ENCODE measurements at regions not wholly inside any gene's neighbourhood (a gene's known extent, or its start where the extent isn't known, plus 50 kb on each side); places are given as distances from the start of the nearest gene placed in this dataset.

DNA sequence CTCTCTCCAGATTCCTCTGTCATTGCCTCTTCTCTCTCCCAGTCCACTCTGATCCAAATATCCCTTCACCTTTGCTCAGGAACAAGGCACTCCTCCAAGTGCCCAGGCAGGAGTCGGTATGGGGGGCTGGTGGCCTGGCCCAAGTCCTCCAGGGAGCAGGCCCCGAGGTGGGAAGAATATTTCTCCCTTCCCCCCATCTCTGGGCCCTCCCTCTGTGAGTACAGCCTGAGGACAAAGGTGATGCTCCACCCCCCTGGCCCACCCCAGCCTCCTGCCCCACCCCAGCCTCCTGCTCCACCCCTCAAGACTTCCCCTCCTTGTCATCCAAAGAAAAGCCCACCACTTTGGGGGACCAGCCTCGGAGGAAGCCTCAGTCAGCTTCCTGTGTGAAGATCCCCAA is 96.9 kb downstream of the NCR2 start:
- no peaks in the 10 kb centered on the region for H3K36me3 ChIP-seq
- peaks cover 0 to 14% (median 5%) of the 10 kb centered on the region in 4 donors for H3K27me3 ChIP-seq
- no peaks in the 10 kb centered on the region for H3K9me3 ChIP-seq
- DNase-seq (no peak), ATAC-seq (ENCODE audit: low FRiP score in 2 of 2) (no peak)
- peaks cover 14 to 19% (median 18%) of the 10 kb centered on the region in 4 donors for H3K4me1 ChIP-seq
- TF ChIP-seq CTCF (IDR thresholded peaks at IDR 0.05) (no peak), POLR2A (IDR thresholded peaks at IDR 0.05) (no peak), EP300 (IDR thresholded peaks at IDR 0.05) (no peak), POLR2AphosphoS5 (IDR thresholded peaks at IDR 0.05) (no peak)
- 53 to 58% methylated on average over 2 to 3 of the region's 3 CpGs for WGBS, 2 donors
- no peak overlapping the region for H3K4me3 ChIP-seq
- H3K27ac ChIP-seq, result no peak overlapping the region

GRCh38 chr6:41434803-41435481 is 99.5 kb downstream of the NCR2 start:
- Histone ChIP-seq H3K4me3 (no peak overlapping the region), H3K27ac (no peak overlapping the region), H3K9me3 (no peaks in the 10 kb centered on the region), H3K27me3 (no peaks in the 10 kb centered on the region), H3K36me3 (no peaks in the 10 kb centered on the region), H3K4me1 (peaks cover 0 to 2% (median 0%) of the 10 kb centered on the region in 4 donors)
- DNase-seq (no peak), ATAC-seq (ENCODE audit: low FRiP score in 2 of 2) (no peak)
- TF ChIP-seq CTCF (IDR thresholded peaks at IDR 0.05) (no peak), POLR2AphosphoS5 (IDR thresholded peaks at IDR 0.05) (no peak), POLR2A (IDR thresholded peaks at IDR 0.05) (no peak), EP300 (IDR thresholded peaks at IDR 0.05) (no peak)
- 67 to 73% methylated on average over 9 of the region's 9 CpGs for WGBS, 2 donors

GRCh38 chr6:41437604-41438003 is 102.2 kb downstream of the NCR2 start:
- no peak for ATAC-seq (ENCODE audit: low FRiP score in 2 of 2)
- TF ChIP-seq EP300 (IDR thresholded peaks at IDR 0.05) (no peak), POLR2A (IDR thresholded peaks at IDR 0.05) (no peak), CTCF (IDR thresholded peaks at IDR 0.05) (no peak), POLR2AphosphoS5 (IDR thresholded peaks at IDR 0.05) (no peak)
- H3K4me1 ChIP-seq, result peaks cover 0 to 7% (median under 1%) of the 10 kb centered on the region in 4 donors
- H3K36me3 ChIP-seq, result no peaks in the 10 kb centered on the region
- 86 to 89% methylated on average over 4 of the region's 4 CpGs for WGBS, 2 donors
- H3K27ac ChIP-seq, result no peak overlapping the region
- no peak for DNase-seq
- H3K4me3 ChIP-seq, result no peak overlapping the region
- H3K27me3 ChIP-seq, result peaks cover 0 to 3% (median 0%) of the 10 kb centered on the region in 4 donors
- H3K9me3 ChIP-seq, result no peaks in the 10 kb centered on the region

- H3K27ac ChIP-seq, result no peak overlapping the region
- H3K4me1 ChIP-seq, result peaks cover 4 to 13% (median 10%) of the 10 kb centered on the region in 4 donors
- DNase-seq, result no peak
- H3K9me3 ChIP-seq, result no peaks in the 10 kb centered on the region
- TF ChIP-seq EP300 (IDR thresholded peaks at IDR 0.05) (no peak), POLR2AphosphoS5 (IDR thresholded peaks at IDR 0.05) (no peak), CTCF (IDR thresholded peaks at IDR 0.05) (no peak), POLR2A (IDR thresholded peaks at IDR 0.05) (no peak)
- H3K27me3 ChIP-seq, result peaks cover 0 to 10% (median 1%) of the 10 kb centered on the region in 4 donors
- H3K4me3 ChIP-seq, result no peak overlapping the region
- ATAC-seq (ENCODE audit: low FRiP score in 2 of 2), result no peak
- no peaks in the 10 kb centered on the region for H3K36me3 ChIP-seq
- WGBS, 2 donors, result 84 to 93% methylated on average over 1 of the region's 1 CpG
These were observed 103.3 kb downstream of the NCR2 start for GRCh38 chr6:41438746-41439145.

Measured in upper lobe of left lung (tissue), 6 donors.